ENCODE measurements at regions not wholly inside any gene's neighbourhood (a gene's known extent, or its start where the extent isn't known, plus 50 kb on each side); places are given as distances from the start of the nearest gene placed in this dataset.
A peak's percentile ranks its signal among the peaks of the same experiment; 100 is the strongest.

DNA sequence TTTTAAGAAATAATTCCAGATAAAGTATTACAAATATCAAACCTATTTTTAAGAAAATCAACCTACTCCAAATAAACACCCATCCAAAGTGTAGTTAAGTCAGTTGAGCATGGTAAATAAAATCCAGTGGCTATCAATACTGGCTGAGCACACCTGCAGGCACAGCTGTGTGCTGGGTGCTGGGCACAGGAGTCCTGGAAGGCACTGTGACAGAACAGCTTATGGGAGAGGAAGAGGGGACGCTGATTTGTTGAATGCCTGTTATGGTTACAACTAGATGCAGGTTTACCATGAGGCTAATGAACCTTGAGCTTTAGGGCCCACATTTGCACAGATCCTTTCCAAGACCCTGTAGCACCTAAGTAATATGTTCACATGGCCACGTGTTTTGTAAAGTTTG lies 202.7 kb downstream of the MTX2 start:
- no peak for DNase-seq

DNA sequence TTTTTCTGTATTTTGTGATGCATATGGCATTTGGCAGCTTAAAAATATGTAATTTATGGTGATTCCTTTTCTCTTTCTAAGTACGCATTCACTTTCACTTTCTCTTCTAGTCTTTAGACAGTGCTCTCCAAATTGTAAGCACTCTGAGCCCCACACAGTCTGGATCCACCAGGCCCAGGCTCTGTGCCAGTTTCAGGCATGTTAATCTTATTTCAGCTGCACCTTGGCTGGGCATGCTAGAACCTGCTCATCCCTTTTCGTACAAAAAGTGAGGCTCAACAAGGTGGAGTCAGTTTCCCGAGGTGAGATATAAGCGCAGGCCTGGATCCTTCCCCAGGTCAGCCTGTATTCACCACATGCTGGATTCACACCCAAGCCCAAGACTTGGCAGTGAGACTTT lies 203.9 kb downstream of the MTX2 start:
- peak; percentile 7 for DNase-seq

DNA sequence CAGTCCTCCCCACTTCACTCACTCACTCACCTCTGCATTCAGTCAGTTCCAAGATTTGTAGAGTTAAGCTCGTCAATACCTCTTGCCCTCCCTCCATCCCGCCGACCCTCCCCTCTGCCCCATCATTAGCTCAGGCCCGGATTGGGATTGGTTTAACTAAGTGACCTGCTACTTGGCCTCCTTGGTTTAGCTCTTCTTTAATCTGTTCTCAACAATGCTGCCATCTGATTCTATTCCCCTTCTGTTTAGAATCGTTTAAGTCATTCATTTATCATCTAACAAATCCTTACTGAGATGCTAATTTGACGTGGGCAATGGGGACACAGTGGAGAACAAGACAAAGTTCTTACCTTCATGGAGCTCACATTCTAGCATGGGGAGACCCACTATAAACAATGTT lies 204.6 kb downstream of the MTX2 start:
- no peak for DNase-seq

DNA sequence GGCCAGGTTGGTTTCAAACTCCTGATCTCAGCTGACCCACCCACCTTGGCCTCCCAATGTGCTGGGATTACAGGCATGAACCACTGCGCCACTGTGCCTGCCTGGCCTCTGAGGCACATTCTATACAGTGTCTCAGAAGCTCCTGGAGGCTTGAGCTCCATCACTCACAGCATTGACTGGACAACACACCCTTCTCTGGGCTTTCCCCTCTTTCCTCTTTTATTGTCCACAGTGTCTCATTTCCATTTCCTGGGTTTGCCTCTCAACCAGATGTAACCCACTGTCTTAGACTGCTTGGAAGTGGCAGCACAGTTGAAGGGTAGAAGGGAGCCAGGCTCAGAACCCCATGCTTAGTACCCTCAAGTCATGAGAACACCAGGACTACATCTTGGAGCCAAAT lies 208.1 kb downstream of the MTX2 start:
- DNase-seq, result no peak

DNA sequence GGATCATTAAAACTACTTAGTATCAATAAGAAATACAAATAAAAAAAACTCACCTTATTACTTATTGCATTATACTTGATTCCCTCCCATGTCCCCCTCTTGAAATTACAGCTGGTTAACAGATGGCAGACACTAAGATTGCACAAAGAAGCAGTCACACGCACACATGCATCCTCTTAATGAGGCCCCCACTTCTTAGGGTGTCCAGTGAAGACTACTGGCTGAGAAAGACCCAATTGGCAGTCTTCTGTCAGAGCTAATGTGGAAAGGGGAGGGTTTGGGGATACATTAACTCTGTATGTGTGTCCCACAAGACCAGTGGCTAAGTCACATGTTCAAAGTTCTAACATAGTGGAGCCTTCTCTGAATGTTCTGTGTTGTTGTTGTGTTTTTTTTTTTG lies 210.7 kb downstream of the MTX2 start:
- DNase-seq, result no peak

DNA sequence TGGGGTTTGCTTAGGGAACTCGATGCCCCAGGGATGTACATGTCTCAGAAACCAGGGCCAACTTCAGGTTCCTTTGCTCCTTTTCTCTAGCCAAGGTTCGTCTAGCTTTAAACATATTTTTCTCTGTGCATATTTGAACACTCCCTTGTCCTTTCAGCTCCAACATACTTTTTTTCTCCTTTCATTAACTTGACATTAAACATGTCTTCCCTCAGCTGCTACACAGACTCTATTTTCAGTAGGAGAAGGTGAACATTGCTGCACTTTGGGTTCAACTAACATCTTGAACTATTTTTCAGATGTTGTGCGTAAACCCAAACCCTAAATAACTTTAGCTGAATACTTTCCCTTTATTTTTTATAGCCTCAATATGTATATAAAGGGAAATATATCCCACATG lies 212.9 kb downstream of the MTX2 start:
- no peak for DNase-seq

DNA sequence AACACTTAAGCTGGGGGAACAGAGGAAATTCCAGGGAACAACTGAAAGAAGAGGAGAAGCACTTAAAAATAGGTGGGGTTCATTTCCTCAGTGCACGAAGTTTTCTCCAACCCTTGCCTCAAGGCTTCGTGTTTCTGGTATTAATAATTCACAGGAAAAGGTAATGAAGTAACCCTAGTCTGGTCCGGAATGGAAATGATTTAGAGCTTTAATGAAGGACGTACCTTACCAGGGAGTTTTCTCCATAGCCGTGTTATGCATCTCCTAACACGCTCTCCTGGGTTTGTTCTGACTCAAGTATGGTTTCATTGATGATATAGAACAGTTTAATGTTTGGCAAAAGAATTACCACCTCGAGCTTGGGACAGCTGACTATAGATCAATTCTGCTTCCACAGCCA lies 214.2 kb downstream of the MTX2 start:
- no peak for DNase-seq

DNA sequence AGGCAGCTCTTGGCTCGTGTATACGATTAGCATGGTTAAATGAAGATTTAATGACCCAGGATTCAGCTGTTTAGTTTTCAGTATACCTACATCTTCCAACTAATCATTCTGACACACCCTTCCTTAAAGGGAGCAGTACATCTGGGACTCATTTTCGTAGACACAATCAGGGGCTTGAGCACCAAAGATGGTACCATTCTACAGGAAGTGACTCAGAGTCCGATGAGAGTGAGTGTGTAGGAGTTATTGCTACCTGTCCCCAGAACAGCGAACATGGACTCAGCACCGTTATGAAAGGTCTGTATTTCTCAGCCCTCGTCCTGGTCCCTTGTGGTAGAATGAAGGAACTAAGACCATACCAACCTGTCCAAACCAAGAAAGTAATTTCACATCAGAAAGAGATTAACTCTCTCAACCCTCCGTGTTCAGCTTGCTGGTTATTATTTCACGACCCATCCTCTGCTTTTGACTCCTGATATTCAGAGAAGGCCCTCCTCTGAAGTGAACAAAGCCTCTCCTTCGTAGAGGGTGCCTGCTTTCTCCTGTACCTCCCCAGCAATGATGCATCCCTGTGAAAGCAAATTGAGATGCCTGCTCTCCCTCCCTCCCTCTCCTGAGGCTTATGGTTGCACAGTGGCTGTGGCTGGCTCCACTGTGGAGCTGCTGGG lies 214.8 kb downstream of the MTX2 start:
- DNase-seq, result no peak

DNA sequence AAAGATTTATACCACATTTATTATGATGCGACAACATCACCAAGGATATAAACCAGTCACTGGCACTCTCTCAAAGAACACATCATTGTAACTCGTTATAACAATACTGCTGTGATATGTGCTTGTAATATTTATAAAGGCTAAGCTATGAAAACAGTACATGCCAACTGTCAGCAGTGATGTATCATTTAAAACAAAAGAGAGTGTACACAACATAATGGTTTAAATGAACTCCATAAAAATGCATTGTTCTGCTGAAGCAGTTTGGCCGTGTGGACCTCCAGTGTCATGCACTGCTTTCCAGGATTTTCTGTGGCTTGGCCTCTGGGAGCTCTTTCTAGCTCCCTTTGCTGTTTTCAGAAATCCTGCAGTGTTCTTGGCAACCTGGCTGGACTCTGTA lies 215.6 kb downstream of the MTX2 start:
- no peak for DNase-seq

DNA sequence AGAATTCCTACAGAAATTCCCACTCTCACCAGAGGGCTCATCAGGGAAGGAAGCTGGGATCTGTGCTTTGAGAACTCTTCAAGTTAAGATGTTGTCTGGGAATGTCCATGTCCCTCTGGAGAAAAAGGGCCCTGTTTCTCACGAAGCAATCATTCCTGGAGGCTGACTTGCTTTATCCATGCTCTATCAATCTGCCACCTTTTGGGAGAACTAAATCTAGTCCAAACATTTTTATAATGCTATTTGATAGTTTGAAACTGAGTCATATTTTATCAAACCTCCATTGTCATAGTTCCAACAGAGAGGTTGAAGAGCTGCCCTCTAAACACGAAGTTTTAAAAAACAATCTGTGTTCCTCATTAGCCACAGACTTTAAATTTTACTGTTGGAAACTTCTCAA lies 219.2 kb downstream of the MTX2 start:
- no peak for DNase-seq

DNA sequence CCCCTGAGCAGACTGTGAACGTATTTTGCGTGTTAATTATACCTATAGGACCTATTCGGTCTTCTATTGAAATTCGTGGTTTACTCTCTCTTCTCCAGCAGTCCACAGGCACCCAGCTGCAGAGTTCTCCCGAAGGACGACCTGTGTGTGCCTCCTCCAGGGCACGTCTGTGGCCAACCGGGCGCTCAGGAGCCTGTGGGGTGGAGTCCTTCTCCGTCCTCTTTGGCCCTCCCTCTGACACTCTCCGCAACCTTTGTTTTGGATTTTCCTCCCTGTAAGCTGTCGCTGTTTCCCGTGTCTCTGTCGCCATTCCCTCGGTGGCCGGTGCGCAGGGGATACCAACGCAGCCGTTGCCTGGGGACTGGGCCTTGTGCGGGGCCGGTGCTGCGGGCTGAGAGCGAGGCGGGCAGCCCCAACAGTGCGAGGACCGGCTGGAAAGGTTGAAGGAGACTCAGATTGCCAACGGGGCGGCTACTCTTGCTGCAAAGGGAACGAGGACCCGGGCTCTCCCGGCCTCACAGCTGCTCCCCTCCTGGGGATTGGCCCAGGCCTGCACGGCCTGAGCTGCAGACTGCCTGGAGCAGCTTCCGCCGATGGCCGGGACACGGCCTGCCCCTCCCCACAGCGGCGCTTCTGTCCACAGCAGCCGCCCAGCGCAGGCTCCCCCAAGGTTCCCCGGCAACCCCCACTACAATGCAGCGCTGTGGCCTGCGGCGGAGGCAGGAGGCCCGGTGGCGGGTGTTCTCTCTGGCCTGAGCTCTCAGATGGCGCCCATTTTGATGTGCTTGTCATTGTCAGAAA lies 221.0 kb downstream of the MTX2 start:
- no peak for DNase-seq

DNA sequence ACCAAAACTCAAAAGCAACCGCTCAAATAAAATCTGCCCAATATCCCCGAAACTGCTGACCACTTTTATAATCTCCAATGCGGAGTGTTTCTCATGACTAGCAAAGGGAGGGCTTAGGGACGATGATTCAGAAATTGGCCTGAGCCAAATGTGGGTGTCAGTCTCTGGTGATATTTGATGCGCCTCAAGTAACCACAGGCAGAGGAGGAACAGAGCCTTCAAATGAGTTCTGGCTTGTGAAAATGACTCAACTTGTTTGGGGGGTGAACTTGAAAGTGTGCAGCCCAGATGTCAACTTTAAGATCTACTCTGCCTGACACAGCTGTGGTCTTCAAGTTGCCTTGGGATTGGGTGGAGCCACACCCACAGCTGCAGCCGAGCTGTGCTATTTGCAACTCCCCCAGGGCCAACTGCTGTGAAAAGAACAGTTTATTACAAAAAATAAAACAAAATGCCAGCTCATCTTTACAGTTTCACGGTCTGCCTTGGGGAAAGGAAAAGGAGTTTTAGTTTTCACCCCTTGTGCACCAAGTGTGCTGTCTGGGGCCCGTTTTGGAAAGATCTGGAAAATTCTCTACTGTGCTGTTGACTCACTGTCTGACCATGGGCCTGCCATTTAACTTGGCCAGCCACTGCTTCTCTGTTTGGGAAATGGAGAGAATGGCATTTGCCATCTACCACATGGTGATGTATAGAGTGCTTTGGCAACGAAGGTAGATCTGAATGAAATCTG lies 222.1 kb downstream of the MTX2 start:
- DNase-seq, result no peak

DNA sequence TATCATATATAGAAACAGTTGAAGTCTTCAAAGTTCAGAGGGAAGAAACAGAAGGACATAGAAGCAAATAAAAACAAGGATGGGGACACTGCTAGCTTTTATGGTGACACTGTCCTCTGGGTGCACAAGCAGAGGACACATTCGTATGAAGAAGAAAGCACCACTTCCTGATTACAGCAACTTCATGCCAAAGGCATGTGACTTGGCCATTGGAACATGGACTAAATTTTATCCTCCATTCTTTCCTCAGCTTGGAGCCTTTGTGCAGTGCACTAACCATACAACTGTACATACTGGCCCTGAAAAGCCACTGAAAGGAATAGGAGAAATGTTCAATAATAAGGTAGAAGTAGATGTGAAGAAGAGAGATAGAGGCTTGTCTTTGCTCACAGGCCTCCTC lies 223.3 kb downstream of the MTX2 start:
- no peak for DNase-seq

DNA sequence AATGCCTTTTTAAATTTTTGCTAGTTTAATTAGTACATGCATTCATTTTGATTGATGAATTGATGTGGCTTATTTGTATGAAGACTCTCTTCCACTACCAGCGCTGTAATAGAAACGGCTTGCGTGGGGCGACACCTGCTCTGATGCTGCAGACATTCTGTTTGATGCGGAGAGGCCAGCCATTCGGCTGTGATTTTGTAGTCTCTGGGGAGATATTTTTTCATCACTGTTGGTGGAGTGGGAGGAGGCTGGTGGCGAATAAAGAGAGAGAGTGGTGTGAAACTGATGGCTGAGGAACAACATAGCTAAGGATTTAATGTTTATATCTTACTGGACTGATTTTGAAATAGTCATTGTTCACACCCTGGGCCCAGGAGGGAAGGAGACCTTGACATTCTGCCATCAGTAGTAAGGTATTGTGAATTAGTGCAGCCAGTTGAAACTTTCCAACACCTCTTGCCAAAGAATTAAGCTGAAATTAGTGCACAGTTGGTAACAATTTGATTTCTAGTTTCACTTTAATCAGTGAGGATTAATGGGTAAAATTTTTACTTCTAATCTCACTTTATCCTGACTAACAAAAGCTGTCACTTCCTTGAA lies 224.1 kb downstream of the MTX2 start:
- DNase-seq, result no peak

DNA sequence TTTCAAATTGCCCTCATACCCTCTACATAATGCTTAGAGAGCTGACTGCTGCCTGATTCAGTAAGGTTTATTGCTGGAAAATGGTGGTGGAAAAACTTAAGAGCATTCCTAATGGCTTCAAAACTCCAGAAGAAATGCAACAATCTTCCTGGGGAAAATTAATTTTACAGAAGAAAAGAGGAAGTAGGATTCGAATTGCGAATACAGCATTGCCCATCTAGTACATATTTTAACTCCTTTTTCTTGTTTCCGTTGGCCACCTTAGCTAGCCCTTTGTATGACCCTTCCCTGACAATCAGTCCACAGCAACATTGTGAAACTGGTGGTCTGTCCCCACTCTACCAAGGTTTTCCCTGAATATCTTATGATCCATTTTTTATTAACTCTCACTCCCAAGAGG lies 224.7 kb downstream of the MTX2 start:
- no peak for DNase-seq

DNA sequence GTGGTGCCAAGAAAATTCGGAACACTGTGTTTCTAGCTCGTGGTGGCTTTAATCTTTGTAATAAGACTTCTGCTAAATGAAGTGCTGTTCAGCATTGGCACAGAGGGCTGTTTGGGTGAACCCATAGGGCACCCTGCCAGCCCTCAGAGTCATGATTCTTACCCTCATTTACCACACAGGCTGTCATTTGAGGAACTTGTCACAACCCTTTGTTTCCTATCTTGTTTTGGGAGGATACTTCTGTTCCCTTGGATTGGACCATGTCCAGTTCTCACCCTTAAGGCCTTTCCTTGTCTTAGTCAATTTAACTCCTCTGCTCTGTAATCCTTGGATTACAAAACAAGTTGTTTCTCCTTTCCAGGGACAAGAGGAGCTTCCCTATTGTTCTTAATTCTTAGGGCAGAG lies 225.7 kb downstream of the MTX2 start:
- DNase-seq, result no peak

DNA sequence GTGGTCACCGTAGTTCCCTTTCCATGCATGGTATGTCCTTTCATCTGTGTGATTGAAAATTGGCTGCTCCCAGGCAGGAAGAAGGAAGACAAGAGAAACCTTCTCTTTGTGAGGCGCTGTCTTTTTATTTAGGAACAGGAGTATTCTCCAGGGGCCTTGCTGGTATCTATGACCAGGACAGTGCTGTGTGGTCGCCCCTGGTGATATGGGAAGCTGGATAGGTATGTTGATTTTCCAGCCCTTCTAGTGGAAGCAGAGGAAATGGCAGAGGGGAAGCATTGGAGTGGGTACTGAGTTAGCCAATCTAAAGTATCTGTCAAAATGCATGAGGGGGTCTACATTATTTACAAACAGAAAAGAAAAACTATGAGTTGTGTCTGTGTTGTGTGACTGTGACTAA lies 226.6 kb downstream of the MTX2 start:
- DNase-seq, result no peak

DNA sequence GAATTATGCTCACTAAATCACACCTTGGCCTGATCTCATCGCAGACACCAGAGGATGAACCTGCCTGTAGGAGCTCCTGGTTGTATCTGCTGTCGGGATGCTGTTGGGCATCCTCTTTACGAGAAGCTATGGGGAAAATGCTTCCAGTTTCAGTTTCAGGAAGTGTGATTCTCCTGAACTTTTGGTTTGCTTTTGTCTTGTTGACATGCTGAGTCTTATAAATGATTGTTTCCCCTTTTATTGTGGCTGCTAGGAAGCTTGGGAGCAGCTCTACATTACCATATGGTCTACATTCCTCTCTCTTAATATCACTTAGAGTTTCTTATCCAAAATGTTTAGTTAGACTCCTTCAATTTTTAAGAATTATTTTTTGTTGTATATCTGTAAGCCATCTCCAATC lies 227.5 kb downstream of the MTX2 start:
- no peak for DNase-seq

DNA sequence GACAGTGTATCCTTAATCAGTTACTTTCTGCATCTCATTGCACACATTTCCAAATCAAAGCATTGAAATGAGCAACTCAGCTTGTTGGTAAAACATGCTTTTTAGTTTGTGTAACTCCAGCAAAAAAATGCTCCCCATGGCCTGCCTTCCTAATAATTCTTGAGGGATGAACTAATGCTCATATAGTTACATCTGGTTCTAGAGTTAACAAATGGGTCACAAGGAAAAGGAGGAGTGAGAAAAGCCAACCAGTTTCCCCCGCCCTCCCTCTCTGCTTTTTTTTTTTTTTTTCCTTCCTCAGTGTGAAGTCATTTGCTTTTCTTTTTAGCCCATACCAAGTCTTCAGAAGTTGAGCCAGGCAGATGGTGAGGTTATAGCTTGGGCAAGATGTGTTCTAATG lies 231.7 kb downstream of the MTX2 start:
- DNase-seq, result no peak

DNA sequence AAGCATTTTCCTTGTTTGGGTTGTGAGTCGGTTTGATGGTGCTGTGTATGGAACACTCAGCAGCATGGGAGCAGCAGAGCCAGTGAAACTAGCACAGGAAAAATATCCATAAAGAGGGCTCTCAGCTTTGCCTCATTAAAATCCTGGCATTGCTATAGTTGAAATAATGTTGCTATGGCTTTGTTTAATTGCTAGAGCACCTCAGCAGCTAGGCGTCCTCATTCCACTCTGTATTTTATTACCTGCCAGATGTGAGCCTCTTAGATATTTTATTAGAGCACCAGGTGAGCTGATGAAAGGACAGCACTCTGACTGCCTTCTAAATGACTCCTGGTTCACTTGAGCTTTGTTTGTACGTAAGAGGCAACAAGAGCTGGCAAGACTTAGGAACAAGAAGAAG lies 232.4 kb downstream of the MTX2 start:
- DNase-seq, result no peak

DNA sequence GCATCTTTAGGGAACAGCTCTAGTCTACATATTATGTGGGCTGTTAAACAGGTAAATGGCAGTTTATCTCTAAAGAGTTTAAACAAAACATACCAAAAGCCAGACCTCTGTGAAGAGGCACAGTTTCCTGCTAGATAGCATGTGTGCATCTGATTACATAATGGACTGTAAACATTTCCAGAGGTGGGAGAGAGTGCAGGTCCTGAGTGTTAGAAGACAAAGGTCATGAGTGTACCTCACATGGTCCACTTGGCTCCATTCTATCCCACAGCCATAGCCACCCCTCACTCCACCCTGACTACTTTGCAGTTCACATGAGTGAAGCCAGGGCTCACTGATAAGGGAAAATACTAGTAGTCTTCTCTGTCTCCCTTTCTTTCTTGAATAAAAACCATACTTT lies 233.4 kb downstream of the MTX2 start:
- DNase-seq, result no peak

DNA sequence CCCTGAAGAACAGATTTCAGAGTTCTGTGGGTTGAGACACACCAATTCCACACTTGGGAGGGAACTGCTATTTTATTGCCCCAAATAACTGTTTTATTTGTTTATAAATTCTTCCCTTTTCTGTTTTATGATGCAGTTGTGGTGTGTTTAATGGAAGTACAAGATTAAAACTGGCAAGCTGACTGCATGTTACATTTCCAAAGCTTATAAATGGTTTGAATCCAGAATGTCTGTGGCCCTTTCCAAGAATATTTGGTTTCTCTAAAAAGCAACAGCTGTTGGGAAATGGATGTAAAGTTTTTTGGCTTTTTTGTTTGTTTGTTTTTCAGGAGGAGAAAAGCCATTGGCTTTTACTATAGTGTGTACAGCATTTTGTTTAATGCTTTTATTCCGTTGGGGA lies 234.5 kb downstream of the MTX2 start:
- no peak for DNase-seq

DNA sequence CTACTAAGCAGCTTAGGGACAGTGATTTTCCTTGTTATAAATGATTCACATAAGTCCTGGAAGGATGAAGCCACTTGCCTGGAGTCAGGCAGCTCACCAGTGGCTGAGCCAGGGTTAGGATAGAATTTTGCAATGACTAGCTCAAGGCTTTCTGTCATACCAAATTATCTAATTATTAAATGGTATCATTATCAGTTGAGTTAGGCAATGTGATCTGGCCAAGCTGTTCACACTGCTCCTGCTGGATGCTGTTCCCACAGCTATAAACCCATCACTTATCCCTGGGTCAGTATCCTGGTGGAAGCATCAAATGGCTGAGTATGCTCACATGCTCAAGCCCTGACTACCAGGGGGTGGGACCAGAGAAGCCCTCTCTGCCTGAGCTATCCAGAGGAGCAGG lies 235.2 kb downstream of the MTX2 start:
- no peak for DNase-seq

DNA sequence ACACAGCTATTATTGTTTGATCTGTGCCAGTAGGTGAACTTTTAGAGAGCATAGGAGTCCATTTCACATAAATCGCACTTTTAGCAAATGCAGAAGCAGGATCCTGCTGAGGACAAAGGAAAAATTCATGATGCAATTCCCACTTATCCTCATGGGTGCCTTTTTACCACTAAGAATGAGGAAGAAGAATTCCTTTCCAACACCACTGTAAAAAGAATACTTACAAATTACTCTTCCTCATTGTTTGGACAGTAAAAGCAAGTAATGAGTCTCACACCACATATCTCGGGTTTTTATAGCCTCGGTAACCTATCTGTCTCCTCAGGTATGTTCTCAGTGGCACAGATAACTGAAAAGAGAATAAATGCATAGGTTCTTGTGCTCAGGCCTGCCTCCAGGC lies 238.5 kb downstream of the MTX2 start:
- DNase-seq, result no peak

Measured in CD4-positive, alpha-beta T cell treated with Interleukin-6 for 4 hours (primary cell).